T-helper 2 cell treated with Interferon-gamma antibody and Interleukin-4, amounts not matched to agents 5 μg/mL and 100 μg/mL, for 36 hours (primary cell): ENCODE measurements at regions not wholly inside any gene's neighbourhood (a gene's known extent, or its start where the extent isn't known, plus 50 kb on each side); places are given as distances from the start of the nearest gene placed in this dataset.
"Not testable (repeated sequence)": the region's sequence is repeated elsewhere in the genome, so short reads cannot be mapped to it uniquely, and the experiment has no call there.

Source experiments
- DNase-seq: peaks from one replicate; pipeline ENCODE4 v3.0.0; 2021; ENCODE audit warnings: low spot score
- H3K27ac Mint-ChIP-seq: one replicate; pipeline ENCODE4 v1.8.0; 2021; ENCODE audit warnings: mild to moderate bottlenecking, mixed read lengths
- H3K27me3 Mint-ChIP-seq: one replicate; pipeline ENCODE4 v1.8.0; 2021; ENCODE audit warnings: low read depth, mixed read lengths
- H3K36me3 Mint-ChIP-seq: one replicate; pipeline ENCODE4 v1.8.0; 2021; ENCODE audit warnings: low read depth, mixed read lengths
- H3K4me1 Mint-ChIP-seq: one replicate; pipeline ENCODE4 v1.8.0; 2021; ENCODE audit warnings: low read depth, mixed read lengths
- H3K4me3 Mint-ChIP-seq: one replicate; pipeline ENCODE4 v1.8.0; 2022; ENCODE audit warnings: mild to moderate bottlenecking, moderate library complexity, mixed read lengths
- H3K9me3 Mint-ChIP-seq: one replicate; pipeline ENCODE4 v1.8.0; 2021; ENCODE audit warnings: mixed read lengths

GRCh38 chr11:72525466-72525865, 91.1 kb upstream of the CLPB start:
- Mint-ChIP-seq H3K27ac (no peak overlapping the region), H3K36me3 (no peaks in the 10 kb centered on the region), H3K27me3 (peaks cover 13% of the 10 kb centered on the region), H3K4me3 (no peak overlapping the region), H3K9me3 (no peaks in the 10 kb centered on the region), H3K4me1 (peaks cover 12% of the 10 kb centered on the region)
- no peak for DNase-seq

DNA sequence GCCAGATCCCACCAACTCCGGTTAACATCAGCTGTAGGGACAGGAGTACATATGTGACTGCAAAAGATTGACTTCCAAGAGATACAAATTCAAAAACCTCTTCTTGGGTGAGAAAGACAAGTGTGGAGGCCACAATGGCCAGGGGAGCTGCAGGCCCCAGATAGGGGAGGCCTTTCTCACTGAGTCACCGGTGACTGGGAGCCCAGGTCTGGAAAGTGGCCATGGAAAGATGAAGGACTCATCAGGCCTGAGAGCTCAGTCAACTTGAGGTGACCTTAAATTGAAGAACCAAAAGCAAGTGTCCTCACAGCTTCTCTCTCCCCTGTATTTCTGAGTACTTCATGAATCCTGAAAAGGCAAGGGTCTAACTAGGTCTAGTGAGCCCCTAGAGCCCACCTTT, 90.4 kb upstream of the CLPB start:
- Mint-ChIP-seq H3K27me3 (peaks cover 9% of the 10 kb centered on the region), H3K27ac (no peak overlapping the region), H3K9me3 (no peaks in the 10 kb centered on the region), H3K36me3 (no peaks in the 10 kb centered on the region), H3K4me1 (peaks cover 19% of the 10 kb centered on the region), H3K4me3 (no peak overlapping the region)
- DNase-seq = no peak

- Mint-ChIP-seq H3K27me3 (peaks cover 9% of the 10 kb centered on the region), H3K36me3 (no peaks in the 10 kb centered on the region), H3K9me3 (no peaks in the 10 kb centered on the region), H3K27ac (no peak overlapping the region), H3K4me1 (peaks cover 26% of the 10 kb centered on the region), H3K4me3 (no peak overlapping the region)
- DNase-seq = no peak
Measured at GRCh38 chr11:72523991-72524390, 89.7 kb upstream of the CLPB start.

DNA sequence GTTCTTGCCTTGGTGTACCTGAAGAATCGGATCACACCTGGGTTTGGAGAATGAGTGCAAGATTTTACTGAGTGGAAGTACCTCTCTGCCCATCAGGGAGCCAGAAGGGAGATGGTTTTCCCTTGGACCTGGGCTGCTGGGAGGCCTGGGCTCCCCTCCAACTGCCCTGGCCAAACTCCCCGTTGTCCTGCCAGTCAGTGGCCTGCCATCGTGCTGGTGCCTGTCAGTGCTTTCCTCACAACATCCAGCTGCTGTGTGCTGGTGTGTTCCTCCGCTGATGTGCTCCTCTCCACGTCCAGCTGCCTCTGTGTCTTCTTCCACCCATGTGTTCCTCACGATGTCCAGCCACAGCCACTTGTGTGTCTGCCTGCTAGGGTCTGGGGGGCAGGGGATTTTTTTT, 87.9 kb upstream of the CLPB start:
- Mint-ChIP-seq H3K9me3 (no peaks in the 10 kb centered on the region), H3K36me3 (no peaks in the 10 kb centered on the region), H3K4me1 (peaks cover 27% of the 10 kb centered on the region), H3K4me3 (no peak overlapping the region), H3K27me3 (peaks cover 10% of the 10 kb centered on the region), H3K27ac (no peak overlapping the region)
- no peak for DNase-seq

- no peak overlapping the region for H3K27ac Mint-ChIP-seq
- H3K36me3 Mint-ChIP-seq = no peaks in the 10 kb centered on the region
- peaks cover 14% of the 10 kb centered on the region for H3K27me3 Mint-ChIP-seq
- no peaks in the 10 kb centered on the region for H3K9me3 Mint-ChIP-seq
- H3K4me1 Mint-ChIP-seq = peaks cover 27% of the 10 kb centered on the region
- no peak overlapping the region for H3K4me3 Mint-ChIP-seq
- no peak for DNase-seq
Measured at GRCh38 chr11:72521664-72522063, 87.3 kb upstream of the CLPB start.

DNA sequence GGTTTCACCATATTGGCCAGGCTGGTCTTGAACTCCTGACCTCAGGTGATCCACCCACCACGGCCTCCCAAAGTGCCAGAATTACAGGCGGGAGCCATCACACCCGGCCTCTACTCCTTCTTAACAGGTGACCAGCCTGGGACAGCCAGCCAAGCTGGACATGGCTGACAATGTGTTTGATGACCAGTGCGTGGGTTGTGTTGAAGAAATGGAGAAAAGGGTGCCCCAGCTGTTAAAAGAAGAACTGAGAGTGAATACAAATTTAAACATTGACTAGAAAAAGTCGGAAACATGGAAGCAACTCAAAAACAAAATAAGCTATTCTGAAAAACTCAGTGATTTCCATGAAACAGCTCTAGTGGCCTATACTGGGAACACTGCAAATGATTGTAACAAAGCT, 86.5 kb upstream of the CLPB start:
- no peaks in the 10 kb centered on the region for H3K36me3 Mint-ChIP-seq
- DNase-seq = no peak
- H3K4me3 Mint-ChIP-seq = no peak overlapping the region
- peaks cover 27% of the 10 kb centered on the region for H3K4me1 Mint-ChIP-seq
- H3K27ac Mint-ChIP-seq = no peak overlapping the region
- peaks cover 19% of the 10 kb centered on the region for H3K27me3 Mint-ChIP-seq
- peaks cover 5% of the 10 kb centered on the region for H3K9me3 Mint-ChIP-seq

GRCh38 chr11:72519882-72520281, 85.6 kb upstream of the CLPB start:
- DNase-seq = peak; percentile 56
- not testable (repeated sequence) for H3K36me3 Mint-ChIP-seq, H3K9me3 Mint-ChIP-seq
- Mint-ChIP-seq H3K4me3 (peak overlapping the region; percentile 75), H3K27ac (peak overlapping the region; percentile 89), H3K4me1 (peaks cover 27% of the 10 kb centered on the region), H3K27me3 (peaks cover 28% of the 10 kb centered on the region)

DNA sequence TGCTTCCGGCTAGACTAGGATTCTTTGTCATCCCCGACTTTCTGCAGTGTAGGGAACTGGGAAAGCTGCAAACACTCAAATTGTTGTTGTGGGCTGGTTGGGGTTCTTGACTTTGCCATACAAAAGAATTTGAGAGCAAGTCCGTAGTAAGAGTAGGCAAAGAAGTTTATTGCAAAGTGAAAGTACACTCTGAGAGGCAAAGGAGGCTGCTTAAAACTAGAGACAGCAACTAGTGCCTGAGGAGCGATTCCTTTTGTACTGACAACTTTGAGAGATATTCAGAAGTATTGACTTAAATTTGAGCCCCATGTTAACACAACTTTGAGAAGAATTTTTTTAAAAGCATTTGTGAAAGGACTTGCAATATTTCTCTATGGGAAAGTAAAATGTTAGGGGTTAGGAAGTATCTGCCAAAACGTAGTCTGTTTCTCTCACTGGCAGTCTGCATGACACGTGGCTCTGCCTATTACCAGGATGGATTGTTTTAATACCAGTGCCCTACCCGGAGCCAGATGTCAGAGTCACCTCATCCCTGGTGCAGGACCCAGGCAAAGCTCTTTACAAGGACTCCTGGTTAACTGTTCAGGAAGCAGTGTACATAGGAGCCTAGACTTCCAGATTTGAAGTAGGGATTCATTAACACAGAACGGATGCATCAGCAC, 85.0 kb upstream of the CLPB start:
- DNase-seq = no peak
- peaks cover 28% of the 10 kb centered on the region for H3K27me3 Mint-ChIP-seq
- H3K4me1 Mint-ChIP-seq = peaks cover 27% of the 10 kb centered on the region
- no peaks in the 10 kb centered on the region for H3K36me3 Mint-ChIP-seq
- peak overlapping the region; percentile 75 for H3K4me3 Mint-ChIP-seq
- H3K9me3 Mint-ChIP-seq = peaks cover 6% of the 10 kb centered on the region
- H3K27ac Mint-ChIP-seq = peak overlapping the region; percentile 89

DNA sequence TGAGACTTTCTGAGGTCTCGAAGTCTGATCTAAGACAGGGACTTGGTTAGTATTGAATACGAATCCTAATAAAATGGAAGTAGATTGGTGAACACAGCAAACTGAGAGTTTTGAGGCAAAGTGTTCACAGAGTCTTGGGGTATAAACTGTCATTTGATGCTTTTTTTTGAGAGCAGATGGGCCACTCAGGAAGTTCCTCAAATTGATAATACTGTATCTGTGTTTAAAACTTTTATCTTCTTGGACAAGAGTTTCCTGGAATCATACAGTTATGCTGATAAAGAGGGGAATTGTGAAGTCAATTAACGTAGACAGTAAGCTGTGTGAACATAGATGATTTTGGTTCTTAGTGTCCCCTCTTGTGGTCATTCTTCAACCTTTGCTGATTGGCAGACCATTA, 80.0 kb upstream of the CLPB start:
- H3K27ac Mint-ChIP-seq = no peak overlapping the region
- peaks cover 4% of the 10 kb centered on the region for H3K4me1 Mint-ChIP-seq
- H3K9me3 Mint-ChIP-seq = peaks cover 38% of the 10 kb centered on the region
- no peak overlapping the region for H3K4me3 Mint-ChIP-seq
- DNase-seq = no peak
- H3K27me3 Mint-ChIP-seq = peaks cover 22% of the 10 kb centered on the region
- peaks cover 8% of the 10 kb centered on the region for H3K36me3 Mint-ChIP-seq

DNA sequence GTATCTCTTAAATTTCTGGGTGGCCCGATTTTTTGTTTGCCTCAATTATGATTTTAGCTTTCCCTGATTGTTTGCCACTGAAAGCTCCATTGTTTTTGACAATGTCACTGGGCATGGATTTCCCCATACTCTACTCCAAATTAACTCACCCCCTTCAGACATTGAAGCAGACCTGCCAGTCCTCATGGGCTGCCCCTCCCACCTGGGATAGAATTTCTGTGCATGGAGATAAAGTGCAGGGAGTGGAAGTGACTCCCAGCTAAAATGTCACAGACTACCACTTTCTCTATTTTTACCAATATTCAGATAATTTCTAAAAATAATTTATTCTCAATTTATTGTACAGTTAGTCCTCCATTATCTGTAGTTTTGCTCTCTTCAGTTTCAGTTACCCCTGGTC, 79.1 kb upstream of the CLPB start:
- no peak overlapping the region for H3K27ac Mint-ChIP-seq
- H3K4me3 Mint-ChIP-seq = no peak overlapping the region
- H3K27me3 Mint-ChIP-seq = peaks cover 22% of the 10 kb centered on the region
- peaks cover 41% of the 10 kb centered on the region for H3K9me3 Mint-ChIP-seq
- H3K36me3 Mint-ChIP-seq = peaks cover 8% of the 10 kb centered on the region
- no peaks in the 10 kb centered on the region for H3K4me1 Mint-ChIP-seq
- no peak for DNase-seq

GRCh38 chr11:72512956-72513355, 78.6 kb upstream of the CLPB start:
- Mint-ChIP-seq H3K36me3 (peaks cover 8% of the 10 kb centered on the region), H3K4me1 (no peaks in the 10 kb centered on the region), H3K4me3 (no peak overlapping the region), H3K27me3 (peaks cover 22% of the 10 kb centered on the region), H3K9me3 (peaks cover 43% of the 10 kb centered on the region), H3K27ac (no peak overlapping the region)
- DNase-seq = no peak

GRCh38 chr11:72511393-72512047, 77.2 kb upstream of the CLPB start:
- Mint-ChIP-seq H3K4me1 (no peaks in the 10 kb centered on the region), H3K27ac (no peak overlapping the region), H3K9me3 (peaks cover 47% of the 10 kb centered on the region), H3K4me3 (no peak overlapping the region), H3K36me3 (peaks cover 8% of the 10 kb centered on the region), H3K27me3 (peaks cover 17% of the 10 kb centered on the region)
- no peak for DNase-seq

DNA sequence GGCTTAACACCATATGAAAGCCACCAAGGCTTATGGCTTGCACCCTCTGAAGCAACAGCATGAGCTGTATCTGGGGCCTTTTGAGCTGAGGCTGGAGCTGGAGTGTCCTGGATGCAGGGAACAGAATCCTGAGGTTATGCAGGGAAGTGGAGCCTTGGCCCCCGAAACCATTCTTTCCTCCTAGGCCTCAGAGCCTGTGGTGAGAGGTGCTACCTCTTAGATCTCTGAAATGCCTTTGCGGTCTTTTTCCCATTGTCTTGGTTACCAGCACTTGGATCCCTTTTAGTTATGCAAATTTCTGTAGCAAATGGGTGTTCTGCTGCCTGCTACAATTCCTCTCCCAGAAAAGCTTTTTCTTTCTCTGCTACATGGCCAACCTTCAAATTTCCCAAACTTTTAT, 72.7 kb upstream of the CLPB start:
- Mint-ChIP-seq H3K4me1 (no peaks in the 10 kb centered on the region), H3K27me3 (peaks cover 22% of the 10 kb centered on the region), H3K36me3 (peaks cover 6% of the 10 kb centered on the region), H3K9me3 (peaks cover 50% of the 10 kb centered on the region), H3K4me3 (no peak overlapping the region), H3K27ac (no peak overlapping the region)
- DNase-seq = no peak

GRCh38 chr11:72497731-72498130, 63.4 kb upstream of the CLPB start:
- peaks cover 13% of the 10 kb centered on the region for H3K27me3 Mint-ChIP-seq
- peaks cover 8% of the 10 kb centered on the region for H3K9me3 Mint-ChIP-seq
- DNase-seq = no peak
- H3K4me1 Mint-ChIP-seq = peaks cover 8% of the 10 kb centered on the region
- H3K4me3 Mint-ChIP-seq = no peak overlapping the region
- H3K27ac Mint-ChIP-seq = no peak overlapping the region
- peaks cover 3% of the 10 kb centered on the region for H3K36me3 Mint-ChIP-seq

GRCh38 chr11:72494109-72494429, 59.7 kb upstream of the CLPB start:
- H3K4me3 Mint-ChIP-seq = no peak overlapping the region
- H3K27ac Mint-ChIP-seq = no peak overlapping the region
- no peaks in the 10 kb centered on the region for H3K9me3 Mint-ChIP-seq
- peaks cover 14% of the 10 kb centered on the region for H3K27me3 Mint-ChIP-seq
- peaks cover 8% of the 10 kb centered on the region for H3K4me1 Mint-ChIP-seq
- no peaks in the 10 kb centered on the region for H3K36me3 Mint-ChIP-seq
- no peak for DNase-seq
